GM19438 (cell line): ENCODE measurements at regions not wholly inside any gene's neighbourhood (a gene's known extent, or its start where the extent isn't known, plus 50 kb on each side); places are given as distances from the start of the nearest gene placed in this dataset.

Experiments
- ATAC-seq: cut with Tn5 transposase; IDR thresholded peaks from one replicate; pipeline ENCODE4 v1.9.1; 2021; ENCODE audit warnings: low read depth; ENCODE audit not compliant: unreplicated experiment

DNA sequence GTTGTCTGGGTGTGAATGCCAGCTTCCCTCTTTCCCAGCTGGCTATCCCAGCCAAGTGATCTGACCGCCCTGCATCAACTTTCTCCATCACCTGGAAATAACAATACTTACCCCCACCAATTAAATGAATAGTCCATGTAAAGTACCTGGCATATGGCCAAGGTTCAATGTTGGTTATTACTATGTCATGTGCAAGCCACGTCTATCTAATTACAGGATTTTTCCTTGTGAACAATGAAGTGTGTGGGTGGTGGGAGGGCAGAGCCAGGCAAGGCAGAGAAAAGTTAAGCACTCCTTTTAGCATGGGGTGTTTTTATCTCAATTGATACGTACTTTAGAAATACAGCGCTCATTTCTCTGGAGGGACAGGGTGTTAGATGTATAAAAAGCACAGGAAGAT, 121.1 kb downstream of the NHLRC3 start:
- ATAC-seq, result no peak

DNA sequence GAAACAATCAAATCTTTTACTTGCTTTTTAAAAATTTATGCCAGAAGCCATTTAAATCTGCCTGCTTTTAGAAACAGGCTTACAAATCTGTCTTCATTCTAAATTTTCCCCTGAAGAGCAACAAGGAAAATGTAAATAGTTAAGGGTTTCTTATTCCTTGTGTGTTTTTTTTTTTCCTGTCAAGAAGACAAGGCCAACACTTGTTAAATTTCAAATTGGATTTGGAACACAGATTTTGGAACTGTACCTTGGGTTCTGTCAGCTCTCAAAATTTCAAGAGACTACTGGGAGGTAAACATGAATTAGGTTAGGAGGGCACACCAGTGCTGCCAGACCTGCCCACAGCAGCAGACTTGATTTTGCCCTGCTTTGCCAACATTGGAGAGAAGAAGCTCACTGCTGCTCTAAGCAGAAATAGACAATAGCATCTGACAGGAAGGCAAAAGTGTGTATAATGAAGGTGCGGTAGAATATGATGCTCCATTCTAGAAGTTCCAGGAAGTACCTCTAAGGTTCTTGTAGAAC, 121.7 kb downstream of the NHLRC3 start:
- no peak for ATAC-seq

DNA sequence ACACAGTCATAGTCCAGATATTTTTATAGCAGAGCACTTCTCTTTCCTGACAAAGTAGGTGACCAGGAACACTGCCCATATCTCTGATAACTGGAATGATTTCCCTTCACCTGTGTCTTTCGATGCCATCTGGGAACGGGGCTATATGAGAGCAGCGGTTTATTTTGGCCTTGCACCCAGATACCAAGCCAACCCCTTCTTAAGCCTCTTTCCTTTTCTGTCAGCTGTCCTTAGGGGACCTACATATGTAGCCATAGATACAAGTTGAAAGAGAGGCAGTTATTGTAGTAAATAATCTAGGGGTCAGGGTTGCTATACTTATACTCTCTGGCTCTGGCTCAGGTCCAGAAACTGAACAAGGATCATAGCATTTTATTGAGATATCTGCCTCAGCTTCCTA, 128.8 kb downstream of the NHLRC3 start:
- ATAC-seq, result no peak

DNA sequence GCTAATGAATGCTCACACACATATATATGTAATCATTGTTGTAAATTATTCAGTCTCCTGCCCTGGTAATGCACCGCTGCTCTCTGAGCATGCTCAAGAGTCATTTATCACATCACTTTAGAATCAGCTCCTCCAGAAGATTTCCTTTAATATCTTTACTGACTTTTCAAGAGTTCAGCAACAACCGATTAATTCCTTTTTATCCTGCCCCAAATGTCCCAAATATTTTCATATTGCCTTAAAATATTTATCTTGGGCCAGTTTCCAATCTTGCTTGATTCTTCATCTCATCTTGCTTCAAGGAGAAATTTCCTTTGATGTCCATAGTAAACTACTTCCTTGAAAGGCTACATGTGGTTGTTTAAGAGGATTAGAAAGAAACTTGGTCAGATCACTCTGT, 132.5 kb downstream of the NHLRC3 start:
- ATAC-seq, result no peak

DNA sequence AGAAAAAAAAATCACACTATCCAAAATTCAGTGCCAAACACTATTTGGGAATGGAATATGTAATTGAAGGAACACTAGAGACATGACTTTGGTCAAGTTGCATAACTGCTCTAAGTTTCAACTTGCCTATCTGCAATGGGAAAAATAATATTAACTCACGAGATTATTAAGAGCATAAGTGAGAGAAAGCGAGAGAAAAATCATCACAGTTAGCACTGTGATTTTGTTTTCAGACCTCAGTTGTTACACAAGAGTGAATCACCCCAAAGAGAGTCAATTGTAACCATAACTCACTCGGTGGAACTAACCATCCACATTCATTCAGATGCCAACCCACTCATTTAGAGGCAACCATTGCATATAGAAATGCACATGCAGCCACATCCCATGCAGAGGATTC, 147.1 kb downstream of the NHLRC3 start:
- ATAC-seq, result no peak

DNA sequence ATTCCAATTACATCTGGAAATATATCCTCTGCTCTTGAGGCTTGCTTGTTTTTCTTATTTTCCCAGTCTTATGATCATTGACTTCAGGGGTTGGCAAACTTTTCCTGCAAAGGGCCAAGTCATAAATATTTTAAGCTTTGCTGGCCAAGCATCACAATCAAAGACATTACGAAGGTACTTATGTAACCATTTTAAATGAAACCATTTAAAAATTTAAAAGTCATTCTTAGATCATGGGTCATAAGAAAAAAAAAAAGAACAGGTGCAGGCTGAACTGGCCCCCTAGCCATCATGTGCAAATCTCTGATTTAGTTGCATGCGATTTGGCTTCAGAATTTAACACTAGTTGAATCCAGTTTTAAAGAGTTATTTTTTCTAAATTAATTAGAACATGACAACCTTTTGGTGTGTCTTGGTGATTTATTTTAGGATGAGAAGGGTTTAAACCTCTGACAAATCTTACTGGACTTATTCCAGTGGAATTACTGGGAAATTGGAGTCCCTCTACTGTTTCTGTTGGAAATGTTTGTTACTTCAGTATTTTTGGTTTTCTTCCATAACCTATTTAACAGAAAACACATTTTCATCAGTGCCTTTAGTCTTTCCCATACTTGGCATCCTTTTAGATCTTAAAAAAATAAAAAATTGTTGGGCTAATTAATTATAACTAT, 148.1 kb downstream of the NHLRC3 start:
- ATAC-seq, result no peak

DNA sequence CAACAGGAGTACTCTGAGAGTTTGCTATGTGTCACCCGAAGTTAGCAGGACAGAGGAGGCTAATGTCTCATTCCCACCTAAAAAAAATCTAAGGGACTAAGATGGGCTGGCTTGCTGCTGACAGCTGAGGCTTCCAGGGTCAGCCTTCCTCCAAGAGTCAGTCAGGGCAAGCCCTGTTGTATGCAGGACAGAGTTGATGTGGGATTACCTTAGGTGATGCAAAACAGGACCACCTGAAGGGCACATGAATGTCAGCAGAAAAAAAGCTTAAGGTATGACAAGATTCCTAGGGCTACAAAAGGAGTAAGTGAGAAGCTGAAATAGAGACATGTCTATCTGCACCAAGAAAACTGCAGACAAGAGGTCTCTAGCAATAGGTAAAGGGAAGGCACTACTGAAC, 151.5 kb downstream of the NHLRC3 start:
- no peak for ATAC-seq

DNA sequence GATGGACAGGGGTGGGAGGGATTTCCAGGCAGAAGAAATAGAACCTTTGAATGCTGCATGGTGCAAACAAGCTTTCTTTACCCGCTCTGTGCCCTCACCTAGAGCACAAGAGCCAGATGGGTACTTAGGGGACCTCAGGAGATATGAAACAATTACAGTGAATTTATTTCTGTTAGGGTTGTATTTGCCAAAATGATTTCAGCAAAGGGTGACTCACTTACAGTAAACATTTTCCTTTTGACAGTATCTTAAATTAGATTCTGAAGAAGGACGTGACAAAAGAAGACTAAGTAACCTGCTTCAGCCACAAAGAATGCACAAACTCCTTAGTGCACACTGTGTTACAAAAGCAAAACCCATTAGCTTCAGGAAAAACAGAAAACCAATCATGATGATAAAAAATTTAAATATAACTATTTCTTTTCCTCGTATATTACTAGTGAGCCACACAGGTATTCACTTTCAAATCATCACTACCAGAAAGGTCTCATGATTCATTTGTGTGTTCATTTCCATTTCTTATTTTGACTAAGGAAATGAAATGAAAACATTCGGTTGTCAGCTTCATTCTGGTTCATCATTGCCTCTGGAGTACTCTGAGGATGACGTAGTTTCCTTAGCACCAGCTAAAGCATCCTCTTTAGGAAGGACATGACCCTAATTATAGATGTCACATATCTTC, 158.8 kb downstream of the NHLRC3 start:
- no peak for ATAC-seq

DNA sequence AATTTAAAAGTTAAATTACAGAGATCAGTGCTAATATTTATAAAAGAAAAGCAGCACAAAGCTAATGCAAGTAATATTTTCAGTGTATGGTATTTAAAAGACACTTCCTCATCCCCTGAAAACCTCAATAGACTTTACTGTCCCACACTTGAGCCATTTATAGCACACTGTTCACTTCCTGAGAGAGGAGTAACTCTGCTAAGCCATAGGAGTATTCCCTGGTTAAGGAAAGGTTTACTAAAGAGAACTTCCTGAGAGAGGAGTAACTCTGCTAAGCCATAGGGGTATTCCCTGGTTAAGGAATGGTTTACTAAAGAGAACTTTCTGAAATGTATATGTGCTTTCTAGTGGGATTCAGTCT, 159.4 kb downstream of the NHLRC3 start:
- ATAC-seq, result no peak

DNA sequence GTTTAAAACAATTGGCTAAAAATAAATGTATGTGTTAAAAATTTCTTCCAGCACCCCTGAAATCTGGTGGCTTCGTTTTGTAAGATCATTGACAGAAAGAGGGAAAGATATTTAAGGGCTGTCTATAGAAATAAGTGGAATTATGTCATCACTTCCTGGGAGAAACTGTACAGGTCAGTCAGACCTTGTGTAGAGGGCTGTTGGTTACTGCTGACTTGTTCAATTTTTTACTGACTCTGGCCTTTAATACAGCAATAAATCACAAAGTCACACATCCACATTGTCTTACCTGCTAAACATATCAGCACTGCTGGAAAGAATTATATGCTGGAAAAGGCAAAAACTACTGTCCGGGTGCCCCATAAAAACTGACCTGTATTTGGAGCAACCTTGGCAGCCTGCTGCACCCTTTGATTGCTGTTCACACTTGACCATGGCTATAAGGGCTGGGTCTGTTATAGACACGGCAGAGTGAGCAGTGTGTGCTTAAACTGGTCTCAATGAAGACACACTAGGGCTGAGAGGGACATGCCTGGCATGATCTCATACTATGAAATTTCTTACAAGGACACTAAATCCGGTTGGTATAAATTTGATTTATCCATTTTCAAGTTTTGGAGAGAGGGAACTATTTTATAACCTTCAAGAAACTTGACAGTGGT, 162.1 kb downstream of the NHLRC3 start:
- no peak for ATAC-seq

DNA sequence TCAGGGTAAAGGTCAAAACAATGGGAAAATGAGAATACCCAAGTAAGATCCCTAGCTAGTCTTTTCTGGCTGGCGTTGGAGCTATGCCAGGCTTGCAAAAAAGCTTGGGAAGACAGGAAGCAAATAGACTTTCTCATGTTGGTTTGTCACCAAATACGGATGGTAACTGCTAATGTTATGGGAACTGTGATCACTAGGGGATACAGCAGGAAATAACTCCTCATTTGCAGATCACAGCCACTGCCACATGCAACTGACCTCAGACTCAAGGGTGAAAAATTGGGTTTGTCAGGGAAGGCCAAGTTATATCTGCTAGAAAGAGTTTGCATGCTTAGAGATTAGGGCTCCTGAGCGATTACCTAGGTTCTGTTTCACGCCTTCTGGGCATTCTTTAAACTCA, 162.9 kb downstream of the NHLRC3 start:
- no peak for ATAC-seq

DNA sequence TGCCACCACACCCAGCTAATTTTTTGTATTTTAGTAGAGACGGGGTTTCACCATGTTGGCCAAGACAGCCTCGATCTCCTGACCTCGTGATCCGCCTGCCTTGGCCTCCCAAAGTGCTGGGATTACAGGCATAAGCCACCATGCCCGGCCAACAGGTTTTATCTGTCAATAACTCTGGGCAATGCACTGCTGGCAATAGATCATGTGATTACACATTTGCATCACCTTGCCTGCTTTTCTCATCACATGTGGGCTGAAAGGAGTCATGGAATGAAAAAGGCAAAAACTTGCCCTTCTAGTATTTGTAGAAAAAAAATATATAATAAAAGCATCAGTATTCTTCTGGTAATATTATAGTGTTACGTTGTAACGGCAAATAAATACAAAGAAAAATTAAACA, 164.5 kb downstream of the NHLRC3 start:
- ATAC-seq, result no peak

DNA sequence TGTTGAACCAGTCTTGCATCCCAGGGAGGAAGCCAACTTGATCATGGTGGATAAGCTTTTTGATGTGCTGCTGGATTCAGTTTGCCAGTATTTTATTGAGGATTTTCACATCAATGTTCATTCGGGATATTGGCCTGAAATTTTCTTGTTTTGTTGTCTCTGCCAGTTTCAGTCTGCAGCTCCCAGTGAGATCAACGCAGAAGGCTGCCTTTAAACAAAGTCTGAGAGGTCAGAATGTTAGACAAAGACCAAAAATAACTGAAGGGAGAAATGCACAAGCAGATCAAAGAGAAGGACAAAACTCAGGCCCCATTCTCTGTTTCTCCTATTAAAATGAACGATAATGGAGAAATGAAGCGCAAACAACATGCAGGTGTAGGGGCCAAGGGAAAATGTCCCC, 170.4 kb downstream of the NHLRC3 start:
- no peak for ATAC-seq

DNA sequence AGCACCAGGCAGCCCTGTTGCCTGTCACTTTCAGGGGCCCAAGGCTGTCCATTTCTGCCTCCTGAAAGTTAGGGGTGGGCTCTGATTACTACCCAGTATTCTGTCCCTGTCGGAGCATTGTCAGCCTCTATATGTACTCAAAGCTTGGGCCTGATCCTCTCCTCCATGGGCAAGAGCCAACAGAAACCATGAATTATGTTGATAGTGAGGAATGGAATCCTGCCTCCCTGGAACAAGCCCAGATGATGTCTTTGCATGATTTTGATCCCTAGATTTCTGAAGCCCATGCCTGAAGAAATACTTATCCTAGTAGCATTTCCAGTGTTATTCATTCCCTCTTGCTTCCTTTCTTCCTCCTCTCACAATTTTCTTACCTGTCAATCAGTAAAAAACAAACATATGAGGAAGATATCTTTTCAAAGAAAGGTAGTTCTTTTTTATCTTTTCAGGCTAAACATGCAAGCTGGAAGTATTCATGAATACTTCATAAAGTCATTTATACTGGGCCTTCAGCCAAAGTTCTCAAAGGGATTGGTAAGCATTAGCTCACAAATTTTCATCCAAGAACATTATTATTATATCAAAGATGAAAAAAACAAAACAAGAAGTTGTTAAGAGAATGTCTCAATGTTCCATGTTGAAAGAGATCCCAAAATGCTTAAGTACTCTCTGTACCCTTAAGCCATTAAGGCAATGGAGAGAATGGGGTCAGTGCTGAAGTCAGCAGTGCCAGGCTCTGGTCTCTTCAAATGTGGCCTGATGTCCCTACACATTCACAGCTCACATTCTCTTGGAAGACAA, 171.7 kb downstream of the NHLRC3 start:
- no peak for ATAC-seq

DNA sequence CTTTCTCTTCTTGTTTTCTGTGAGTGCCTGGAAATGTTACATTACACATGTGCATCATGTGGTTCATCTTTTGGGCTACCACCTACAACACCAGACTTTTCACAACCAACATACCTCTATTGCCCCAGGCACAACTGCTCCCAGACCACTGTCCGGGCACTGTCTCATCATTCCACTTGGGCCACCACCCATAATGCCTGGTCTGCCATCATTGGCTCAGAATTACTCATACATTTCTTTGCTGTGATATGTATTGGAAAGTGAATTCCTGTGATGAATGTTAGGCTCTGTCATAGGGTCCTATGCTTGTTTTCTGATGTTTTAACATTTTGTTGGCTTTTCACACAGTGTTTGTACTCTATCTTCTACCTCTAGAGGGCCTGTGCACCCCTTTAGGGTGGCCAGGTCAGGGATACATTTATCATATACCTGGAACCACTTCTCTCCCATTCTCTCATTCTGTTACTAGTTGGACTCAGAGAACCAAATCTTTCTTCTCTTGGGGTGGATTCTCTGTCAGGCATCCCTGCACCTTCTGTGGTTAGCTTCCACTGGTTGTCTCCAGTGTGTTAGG, 172.8 kb downstream of the NHLRC3 start:
- no peak for ATAC-seq

DNA sequence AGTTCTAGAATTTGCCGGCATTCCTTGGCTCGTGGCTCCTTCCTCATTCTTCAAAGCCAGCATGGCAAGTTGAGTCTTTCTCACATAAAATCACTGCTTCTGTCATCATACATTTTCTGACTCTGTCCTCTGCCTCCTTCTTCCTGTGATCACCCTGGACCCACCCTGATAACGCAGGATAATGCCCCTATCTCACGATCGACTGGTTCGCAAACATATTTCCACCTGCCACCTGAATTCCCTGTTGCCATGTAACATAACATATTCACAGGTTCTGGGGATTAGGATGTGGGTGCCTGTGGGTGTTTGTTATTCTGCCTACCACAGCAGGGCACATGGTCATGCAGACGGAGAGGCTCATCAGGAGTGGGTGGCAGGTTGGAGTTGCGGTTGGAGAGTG, 177.7 kb downstream of the NHLRC3 start:
- no peak for ATAC-seq

DNA sequence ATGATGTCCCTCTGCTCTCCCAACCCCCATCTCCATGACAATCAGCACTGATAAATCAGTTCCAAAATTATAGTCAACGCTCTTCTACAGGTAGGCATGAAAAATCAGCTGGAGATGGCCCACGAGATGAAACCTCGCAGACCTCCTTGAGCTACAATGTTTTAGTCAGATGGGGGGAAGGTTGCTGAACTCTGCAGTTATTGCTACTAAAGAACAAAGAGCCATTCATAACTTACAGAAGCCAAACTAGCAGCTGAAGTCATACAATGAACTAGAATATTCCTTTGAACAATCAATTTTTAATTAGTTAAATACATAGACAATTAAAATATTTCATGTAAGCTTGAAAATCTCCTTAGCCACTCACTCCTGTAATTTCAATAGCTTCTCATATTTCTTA, 179.2 kb downstream of the NHLRC3 start:
- ATAC-seq, result no peak

DNA sequence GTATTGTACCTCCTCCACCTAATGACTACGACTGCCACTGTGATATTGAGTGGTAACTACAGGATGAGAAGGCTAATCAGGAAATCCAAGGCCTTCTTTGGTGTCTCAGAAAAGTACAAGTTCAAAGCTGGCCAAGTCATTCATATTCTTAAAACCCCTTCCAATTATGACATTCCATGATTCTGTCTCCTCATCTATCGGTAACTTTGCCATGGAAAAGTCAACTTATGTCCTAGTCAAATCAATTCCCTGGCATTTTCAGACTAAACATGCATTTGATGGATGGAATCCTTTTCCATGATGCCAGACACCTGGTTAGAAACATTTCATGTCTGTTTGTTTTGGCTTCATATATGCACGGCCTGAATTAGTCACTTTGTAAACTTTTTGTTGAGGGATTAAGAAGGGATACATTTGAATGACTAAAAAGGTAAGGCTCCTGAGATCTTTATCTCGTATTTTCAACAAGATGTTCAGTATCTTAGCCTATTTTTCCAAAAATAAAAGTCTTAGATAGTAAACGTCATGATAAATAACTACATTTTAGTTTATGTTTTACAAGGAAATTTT, 186.5 kb downstream of the NHLRC3 start:
- ATAC-seq, result no peak

DNA sequence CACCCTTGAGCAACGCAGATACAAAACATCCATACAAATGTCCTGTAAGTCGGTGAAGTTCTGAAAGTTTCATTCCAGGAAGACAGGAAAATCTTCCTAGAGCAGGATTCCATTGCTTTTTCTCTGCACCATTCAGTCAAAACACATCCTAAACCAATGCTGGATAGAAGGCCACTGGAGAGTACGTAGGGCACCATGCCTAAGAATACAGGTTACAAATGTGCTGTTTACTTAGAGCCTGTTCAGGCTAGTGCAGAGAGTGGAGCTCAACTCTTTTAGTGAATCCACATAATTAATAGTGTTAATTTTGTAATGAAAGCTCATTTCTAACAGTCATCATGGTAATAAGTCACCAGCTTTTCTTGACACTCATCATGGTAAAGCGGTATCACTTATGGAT, 187.6 kb downstream of the NHLRC3 start:
- no peak for ATAC-seq

DNA sequence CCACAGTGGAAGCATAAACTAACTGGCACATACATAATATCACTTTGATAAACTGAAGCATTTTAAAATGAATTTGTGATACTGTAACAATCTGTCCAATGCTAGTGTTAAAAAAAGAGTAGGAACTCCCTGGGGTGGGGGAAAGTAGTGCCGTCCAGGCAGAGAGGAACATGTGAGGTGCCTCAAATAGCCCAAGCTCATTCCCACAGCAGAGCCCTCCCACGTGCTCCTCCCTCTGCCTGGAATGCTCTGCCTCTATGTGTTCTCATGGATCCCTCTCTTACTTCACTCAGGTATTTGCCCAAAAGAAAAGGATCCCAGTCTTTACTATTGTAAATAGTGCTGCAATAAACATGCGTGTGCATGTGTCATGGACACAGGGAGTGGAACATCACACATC, 188.1 kb downstream of the NHLRC3 start:
- ATAC-seq, result no peak
